Endothelial cell of umbilical vein (primary cell): ENCODE measurements at regions not wholly inside any gene's neighbourhood (a gene's known extent, or its start where the extent isn't known, plus 50 kb on each side); places are given as distances from the start of the nearest gene placed in this dataset.

Source experiments
- BruUV-seq: library from RNA; stranded (reverse); fragments of 400-500 nt; replicated peaks from 2 replicates; lab custom pipeline; 2021; lab: Mats Ljungman, UMichigan
- CTCF ChIA-PET: fragments of 300-600, 350-600 bp; sonication (Branson Sonifier 250); formaldehyde crosslinking; loops from one replicate; lab custom pipeline; 2021; ENCODE audit warnings: antibody characterized with exemption, inconsistent platforms; lab: Charles Lee
- POLR2A ChIA-PET: fragments of 300-600, 350-600 bp; sonication (Branson Sonifier 250); formaldehyde crosslinking; loops from one replicate; lab custom pipeline; 2021; ENCODE audit warnings: antibody characterized with exemption, inconsistent platforms; lab: Charles Lee
- DNase-seq: peaks from one replicate; pipeline ENCODE4 v3.0.0-alpha.2; 2011; ENCODE audit warnings: low read depth, low spot score
- FAIRE-seq: peaks from 2 replicates; lab custom pipeline; 2011; peaks lifted over from hg19 to GRCh38; lab: Jason Lieb, UNC
- H2AFZ ChIP-seq: 2 replicates; pipeline ENCODE4 v1.6.0; 2012; ENCODE audit warnings: low read depth, low read length, control low read depth, inconsistent platforms
- H3K27ac ChIP-seq: 2 replicates; pipeline ENCODE4 v1.5.1; 2011; ENCODE audit warnings: low read depth, mild to moderate bottlenecking, control low read depth, low read length, moderate library complexity; ENCODE audit not compliant: insufficient read depth
- H3K27me3 ChIP-seq, 2 experiments: 2 replicates each; pipeline versions ENCODE4 v1.6.0 to v1.6.1; 2011; ENCODE audit warnings: low read length in 2 of 2, mixed read lengths in 1 of 2; ENCODE audit not compliant: control insufficient read depth in 2 of 2, insufficient read depth in 2 of 2
- H3K36me3 ChIP-seq, 2 experiments: 2 replicates in 1 of 2; 3 replicates in 1 of 2; pipeline ENCODE4 v1.5.1; 2011; ENCODE audit warnings: low read length in 2 of 2, mild to moderate bottlenecking in 1 of 2, moderate library complexity in 1 of 2; ENCODE audit not compliant: control insufficient read depth in 2 of 2, insufficient read depth in 2 of 2; ENCODE audit errors: extremely low read depth in 1 of 2
- H3K4me1 ChIP-seq: 3 replicates; pipeline ENCODE4 v1.5.1; 2011; ENCODE audit warnings: mild to moderate bottlenecking, low read length; ENCODE audit not compliant: control insufficient read depth, insufficient read depth; ENCODE audit errors: extremely low read depth
- H3K4me2 ChIP-seq: 2 replicates; pipeline ENCODE4 v1.6.1; 2011; ENCODE audit warnings: low read length, control low read depth, mixed read lengths; ENCODE audit not compliant: insufficient read depth
- H3K4me3 ChIP-seq, 3 experiments: fragments of 200-600 bp in 1 of 3; sonication (generic), shearing (Covaris generic) in 1 of 3; replicated peaks in 1 of 3; 2 replicates each; pipeline ENCODE4 v1.5.1; 2011 to 2016; ENCODE audit warnings: control low read depth in 3 of 3, low read length in 3 of 3, mild to moderate bottlenecking in 2 of 3, inconsistent platforms in 1 of 3, low read depth in 1 of 3, moderate library complexity in 1 of 3; ENCODE audit not compliant: insufficient read depth in 1 of 3
- H3K79me2 ChIP-seq: 2 replicates; pipeline ENCODE4 v1.6.0; 2012; ENCODE audit warnings: low read length, inconsistent platforms; ENCODE audit not compliant: control insufficient read depth, insufficient read depth
- H3K9ac ChIP-seq: replicated peaks from 2 replicates; pipeline ENCODE3; 2011; ENCODE audit warnings: low read length, control low read depth; ENCODE audit not compliant: insufficient read depth; ENCODE audit errors: extremely low read depth
- H3K9me1 ChIP-seq: replicated peaks from 3 replicates; pipeline ENCODE4 v1.6.0; 2011; ENCODE audit warnings: mild to moderate bottlenecking, low read length; ENCODE audit not compliant: control insufficient read depth, insufficient read depth; ENCODE audit errors: extremely low read depth
- H3K9me3 ChIP-seq: replicated peaks from 2 replicates; pipeline ENCODE4 v1.5.1; 2012; ENCODE audit warnings: low read length, inconsistent platforms; ENCODE audit not compliant: control insufficient read depth, insufficient read depth
- H4K20me1 ChIP-seq: replicated peaks from 2 replicates; pipeline ENCODE3; 2011; ENCODE audit warnings: mild to moderate bottlenecking, low read length; ENCODE audit not compliant: control insufficient read depth, insufficient read depth; ENCODE audit errors: extremely low read depth
- EZH2 ChIP-seq: IDR thresholded peaks from 2 replicates; pipeline ENCODE4 v1.6.1; 2012; ENCODE audit warnings: borderline replicate concordance, low read depth, mild to moderate bottlenecking, moderate library complexity, low read length, inconsistent platforms; ENCODE audit not compliant: severe bottlenecking
- FOS ChIP-seq: IDR thresholded peaks from 2 replicates; pipeline ENCODE4 v1.6.1; 2011; ENCODE audit warnings: mild to moderate bottlenecking, low read length, moderate library complexity, borderline replicate concordance; ENCODE audit not compliant: insufficient read depth
- GATA2 ChIP-seq: IDR thresholded peaks from 2 replicates; pipeline ENCODE4 v1.7.0; 2011; ENCODE audit warnings: low read depth, mild to moderate bottlenecking, moderate library complexity, mixed read lengths, low read length; ENCODE audit not compliant: insufficient read length, insufficient read depth
- JUN ChIP-seq: IDR thresholded peaks from 2 replicates; pipeline ENCODE4 v1.6.1; 2011; ENCODE audit warnings: borderline replicate concordance, low read depth; ENCODE audit not compliant: insufficient read length, insufficient read depth
- MYC ChIP-seq: IDR thresholded peaks from one replicate; pipeline ENCODE4 v1.6.1; 2011; ENCODE audit warnings: mild to moderate bottlenecking, low read depth, low read length
- dilution Hi-C: fragments of 300-500 bp; cut with MboI; formaldehyde crosslinking; loops from one replicate; pipeline ENCODE4 v1.15.0; 2019; ENCODE audit warnings: low sequenced_read_pairs; ENCODE audit not compliant: extremely low pct_ligation_motif_present
- intact Hi-C: fragments of 100-400 bp; cut with micrococcal nuclease; formaldehyde crosslinking; loops from one replicate; pipeline ENCODE4 v1.10.0; 2022
- TF ChIP-seq, protein P1 (sequence below): IDR thresholded peaks from 2 replicates; pipeline ENCODE4 v1.6.1; 2011; ENCODE audit not compliant: insufficient read depth, insufficient read length

DNA sequence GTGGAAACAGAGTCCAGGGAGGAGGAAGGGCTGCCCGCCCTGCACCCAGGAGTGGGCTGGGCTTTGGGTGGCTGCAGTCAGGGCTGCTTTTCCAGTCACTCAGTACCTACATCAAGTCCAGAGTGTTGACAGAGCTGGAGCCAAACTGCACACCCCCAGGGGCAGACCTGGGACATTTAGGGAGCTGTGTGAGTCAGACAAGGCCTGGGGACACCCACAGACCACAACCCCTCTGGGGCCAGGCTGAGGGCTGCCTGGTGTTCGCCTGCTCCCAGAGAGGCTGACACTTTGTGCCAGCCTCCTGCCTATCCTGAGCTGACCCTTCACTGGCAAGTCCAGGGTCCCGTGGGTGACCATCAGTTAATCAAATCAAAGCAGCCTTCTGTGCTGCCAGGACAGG is 240.0 kb downstream of the BCOR start:
- no peak for TF ChIP-seq MYC
- Histone ChIP-seq H3K4me2 (no peak overlapping the region), H3K9me3 (no peaks in the 10 kb centered on the region), H3K9ac (no peak overlapping the region), H3K79me2 (no peaks in the 10 kb centered on the region), H2AFZ (no peak overlapping the region), H3K4me1 (peaks cover 30% of the 10 kb centered on the region), H3K9me1 (no peaks in the 10 kb centered on the region), H3K27me3 (no peaks in the 10 kb centered on the region), H3K4me3 (no peak overlapping the region), H4K20me1 (no peaks in the 10 kb centered on the region), H3K27ac (no peak overlapping the region), H3K36me3 (no peaks in the 10 kb centered on the region)
- intact Hi-C loops: loop anchor here (5.0 kb wide), 3 partner anchors 50 to 155 kb away; no protein-coding TSS in a partner anchor
- BruUV-seq: no TSS peak
- DNase-seq (no peak), FAIRE-seq (no peak)
- POLR2A ChIA-PET: no interaction called here
- CTCF ChIA-PET: no interaction called here
- dilution Hi-C loops: no loop called here

DNA sequence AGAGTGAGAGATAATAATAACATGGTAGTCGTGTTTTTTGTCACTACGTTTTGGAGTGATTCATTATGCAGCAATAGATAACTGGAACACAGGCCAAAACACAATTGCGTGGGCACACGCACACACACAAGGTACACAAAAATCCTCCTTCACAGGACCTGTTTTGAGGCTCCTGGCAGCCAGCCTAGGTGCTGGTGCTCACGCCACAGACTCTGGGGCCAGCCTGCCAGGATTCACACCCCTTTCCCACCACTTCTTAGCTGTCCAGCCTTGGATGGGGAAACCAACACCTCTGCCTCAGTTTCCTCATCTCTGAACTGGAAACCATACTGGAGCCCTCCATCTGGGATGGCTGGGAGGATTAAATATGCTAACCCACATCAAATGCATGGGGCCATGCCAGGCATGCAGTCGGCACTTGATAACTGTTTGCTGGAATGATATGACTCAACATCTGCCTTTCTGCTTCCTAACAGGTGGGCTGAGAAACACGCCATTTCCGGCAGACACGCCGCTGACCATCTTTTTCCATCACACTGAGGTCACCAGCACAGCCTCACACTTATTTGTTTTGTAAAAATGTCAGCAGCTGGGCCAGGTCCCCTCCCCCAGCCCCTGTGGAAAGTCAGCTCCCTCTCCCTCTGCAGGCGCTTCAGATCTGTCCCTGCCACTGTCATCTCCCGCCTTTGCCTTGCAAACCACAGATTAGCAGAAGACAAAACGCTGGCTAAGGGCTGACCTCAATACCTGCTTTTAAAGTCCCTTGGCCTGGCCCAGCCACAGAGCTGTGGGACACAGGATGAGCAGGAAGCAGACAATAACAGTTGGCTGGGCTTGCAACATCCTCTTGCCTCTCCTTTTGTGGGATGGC is 237.5 kb downstream of the BCOR start:
- H3K79me2 ChIP-seq: no peaks in the 10 kb centered on the region
- no peak overlapping the region for H3K4me3 ChIP-seq
- DNase-seq: peak; percentile 81
- no TSS peak for BruUV-seq
- H3K9me1 ChIP-seq: no peaks in the 10 kb centered on the region
- H4K20me1 ChIP-seq: no peaks in the 10 kb centered on the region
- peak; percentile 97 for FAIRE-seq
- dilution Hi-C loops (no loop called here), intact Hi-C loops (loop anchor here (5.0 kb wide), 3 partner anchors 47 to 152 kb away; no protein-coding TSS in a partner anchor)
- H3K4me1 ChIP-seq: peaks cover 26% of the 10 kb centered on the region
- H3K4me2 ChIP-seq: peak overlapping the region; percentile 8
- H3K9me3 ChIP-seq: no peaks in the 10 kb centered on the region
- H3K27me3 ChIP-seq: no peaks in the 10 kb centered on the region
- TF ChIP-seq JUN: peak; percentile 83
- TF ChIP-seq, protein P1, sequence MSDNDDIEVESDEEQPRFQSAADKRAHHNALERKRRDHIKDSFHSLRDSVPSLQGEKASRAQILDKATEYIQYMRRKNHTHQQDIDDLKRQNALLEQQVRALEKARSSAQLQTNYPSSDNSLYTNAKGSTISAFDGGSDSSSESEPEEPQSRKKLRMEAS: no peak
- TF ChIP-seq EZH2: no peak
- TF ChIP-seq GATA2: no peak
- TF ChIP-seq FOS: peak; percentile 34
- no peak overlapping the region for H2AFZ ChIP-seq
- H3K36me3 ChIP-seq: no peaks in the 10 kb centered on the region
- ChIA-PET POLR2A (no interaction called here), CTCF (no interaction called here)
- H3K27ac ChIP-seq: peak overlapping the region; percentile 73
- peak overlapping the region; percentile 9 for H3K9ac ChIP-seq
